Activated CD8-positive, alpha-beta memory T cell treated with anti-CD3 and anti-CD28 coated beads for 1 hour (primary cell): ENCODE measurements at regions not wholly inside any gene's neighbourhood (a gene's known extent, or its start where the extent isn't known, plus 50 kb on each side); places are given as distances from the start of the nearest gene placed in this dataset.

Source experiments
- DNase-seq, 2 donors: peaks; one replicate each; pipeline ENCODE4 v3.0.0-alpha.2; 2020; ENCODE audit warnings: low read depth in 1 of 2; ENCODE audit errors: extremely low read depth in 1 of 2

GRCh38 chr4:11534623-11535302 lies 106.1 kb upstream of the HS3ST1 start:
- DNase-seq: no peak

- DNase-seq: no peak
These were observed 103.4 kb upstream of the HS3ST1 start for GRCh38 chr4:11532138-11532537.

- no peak for DNase-seq
These were observed 101.0 kb upstream of the HS3ST1 start for GRCh38 chr4:11529625-11530201.

- no peak for DNase-seq
These were observed 96.4 kb upstream of the HS3ST1 start for GRCh38 chr4:11525085-11525484.

- DNase-seq: no peak
These were observed 90.1 kb upstream of the HS3ST1 start for GRCh38 chr4:11518754-11519153.

- no peak for DNase-seq
These were observed 86.2 kb upstream of the HS3ST1 start for GRCh38 chr4:11514779-11515419.

GRCh38 chr4:11514003-11514402 lies 85.3 kb upstream of the HS3ST1 start:
- DNase-seq: no peak

GRCh38 chr4:11512871-11513270 lies 84.2 kb upstream of the HS3ST1 start:
- DNase-seq: no peak

- DNase-seq: no peak
These were observed 82.6 kb upstream of the HS3ST1 start for GRCh38 chr4:11511321-11511720.

- DNase-seq: no peak
These were observed 79.2 kb upstream of the HS3ST1 start for GRCh38 chr4:11507920-11508319.

GRCh38 chr4:11506194-11506593 lies 77.5 kb upstream of the HS3ST1 start:
- DNase-seq: no peak

GRCh38 chr4:11505221-11505971 lies 76.7 kb upstream of the HS3ST1 start:
- no peak for DNase-seq

GRCh38 chr4:11503166-11503565 lies 74.5 kb upstream of the HS3ST1 start:
- DNase-seq: no peak

GRCh38 chr4:11497972-11498371 lies 69.3 kb upstream of the HS3ST1 start:
- no peak for DNase-seq

GRCh38 chr4:11497212-11497806 lies 68.6 kb upstream of the HS3ST1 start:
- no peak for DNase-seq

GRCh38 chr4:11496351-11496829 lies 67.7 kb upstream of the HS3ST1 start:
- no peak for DNase-seq

- DNase-seq: no peak
These were observed 67.1 kb upstream of the HS3ST1 start for GRCh38 chr4:11495818-11496217.

- no peak for DNase-seq
These were observed 66.6 kb upstream of the HS3ST1 start for GRCh38 chr4:11495291-11495690.

GRCh38 chr4:11494232-11494631 lies 65.5 kb upstream of the HS3ST1 start:
- no peak for DNase-seq

GRCh38 chr4:11489453-11490083 lies 60.9 kb upstream of the HS3ST1 start:
- no peak for DNase-seq
